SK-N-SH (cell line): ENCODE measurements at regions not wholly inside any gene's neighbourhood (a gene's known extent, or its start where the extent isn't known, plus 50 kb on each side); places are given as distances from the start of the nearest gene placed in this dataset.

ENCODE experiments used
- CTCF ChIP-seq: fragments of 200-600 bp; sonication (generic); IDR thresholded peaks from 2 replicates; pipeline ENCODE4 v1.6.1; 2017; ENCODE audit warnings: antibody characterized with exemption, mild to moderate bottlenecking, moderate library complexity
- NFIC ChIP-seq: IDR thresholded peaks from 2 replicates; pipeline ENCODE4 v1.4.0; 2012; ENCODE audit warnings: borderline replicate concordance
- USF1 ChIP-seq: IDR thresholded peaks from 2 replicates; pipeline ENCODE4 v1.4.0; 2012; ENCODE audit warnings: low read depth, borderline replicate concordance

GRCh38 chr6:74166849-74167248 lies 470.8 kb downstream of the CD109 start:
- TF ChIP-seq NFIC (no peak), CTCF (no peak), USF1 (no peak)
